GM12873 (cell line): ENCODE measurements at regions not wholly inside any gene's neighbourhood (a gene's known extent, or its start where the extent isn't known, plus 50 kb on each side); places are given as distances from the start of the nearest gene placed in this dataset.

Experiments
- CTCF ChIP-seq: IDR thresholded peaks from 2 replicates; pipeline ENCODE4 v1.5.1; 2012; ENCODE audit warnings: low read depth, mild to moderate bottlenecking, moderate library complexity, low read length, control low read depth; ENCODE audit not compliant: insufficient read depth; ENCODE audit errors: missing control alignments

DNA sequence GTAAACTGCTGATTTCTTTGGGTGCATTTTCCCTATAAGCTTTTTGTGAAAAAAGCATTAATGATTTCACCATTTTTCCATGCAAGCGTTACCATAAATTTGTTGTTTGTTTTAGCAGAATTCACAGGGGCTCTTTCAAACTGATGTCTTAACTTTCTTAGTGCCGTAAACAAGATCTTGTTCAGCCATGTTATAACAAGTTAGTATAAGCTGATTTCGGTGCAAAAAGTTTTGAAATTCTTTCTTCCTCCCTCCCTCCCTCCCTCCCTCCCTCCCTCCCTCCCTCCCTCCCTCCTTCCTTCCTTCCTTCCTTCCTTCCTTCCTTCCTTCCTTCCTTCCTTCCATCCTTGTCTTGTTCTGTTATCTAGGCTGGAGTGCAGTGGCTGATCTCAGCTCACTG is 71.7 kb upstream of the CHORDC1 start:
- no peak for TF ChIP-seq CTCF

GRCh38 chr11:90294091-90294490 is 71.2 kb upstream of the CHORDC1 start:
- no peak for TF ChIP-seq CTCF

GRCh38 chr11:90288212-90288821 is 65.5 kb upstream of the CHORDC1 start:
- TF ChIP-seq CTCF: peak; percentile 44

DNA sequence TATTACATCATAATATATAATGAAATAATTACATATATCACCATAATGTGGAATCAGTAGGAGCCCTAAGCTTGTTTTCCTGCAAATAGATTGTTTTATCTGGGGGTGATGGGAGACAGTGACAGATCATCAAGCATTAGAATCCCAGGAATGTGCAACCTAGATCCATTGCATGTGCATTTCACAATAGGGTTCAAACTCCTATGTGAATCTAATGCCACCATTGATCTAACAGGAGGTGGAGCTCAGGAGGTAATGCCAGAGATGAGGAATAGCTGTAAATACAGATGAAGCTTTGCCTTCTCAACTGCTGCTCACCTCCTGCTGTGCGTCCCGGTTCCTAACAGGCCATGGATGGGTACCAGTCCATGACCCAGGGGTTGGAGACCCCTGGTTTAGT is 63.8 kb upstream of the CHORDC1 start:
- no peak for TF ChIP-seq CTCF

DNA sequence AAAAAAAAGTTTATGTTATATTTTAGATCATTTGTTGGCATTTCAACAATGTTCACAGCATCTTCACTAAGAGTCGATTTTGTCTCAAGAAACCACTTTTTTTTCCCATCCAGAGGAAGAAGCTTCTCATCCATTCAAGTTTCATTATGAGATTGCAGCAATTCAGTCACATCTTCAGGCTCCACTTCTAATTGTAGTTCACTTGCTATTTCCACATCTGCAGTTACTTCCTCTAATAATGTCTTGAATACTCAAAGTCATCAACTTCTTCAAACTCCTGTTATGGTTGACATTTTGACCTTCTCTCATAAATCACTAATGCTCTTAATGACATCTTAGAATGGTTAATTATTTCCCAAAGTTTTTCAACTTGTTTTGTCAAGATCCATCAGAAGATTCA is 61.3 kb upstream of the CHORDC1 start:
- no peak for TF ChIP-seq CTCF

DNA sequence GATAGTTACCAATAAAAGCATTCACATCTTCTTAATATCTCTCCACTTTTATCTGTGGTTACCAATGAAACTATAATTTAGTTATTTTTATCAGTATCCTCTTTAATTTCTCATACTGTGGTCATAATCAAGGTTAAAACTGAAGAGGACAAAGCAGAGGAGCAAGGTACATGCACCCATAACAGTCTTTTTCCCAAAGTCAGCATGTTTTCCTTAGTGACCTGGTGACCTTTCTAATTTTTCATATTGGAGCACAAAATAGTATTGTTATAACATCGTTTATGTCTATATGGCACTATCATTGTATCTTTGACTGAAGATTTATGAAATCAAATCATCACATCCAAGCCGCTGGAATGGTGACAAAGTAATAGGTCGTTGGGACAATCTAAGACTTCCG is 51.5 kb upstream of the CHORDC1 start:
- no peak for TF ChIP-seq CTCF
